Stimulated activated naive CD4-positive, alpha-beta T cell treated with Interleukin-2 at 50 U/mL for 16 hours (primary cell): ENCODE measurements at regions not wholly inside any gene's neighbourhood (a gene's known extent, or its start where the extent isn't known, plus 50 kb on each side); places are given as distances from the start of the nearest gene placed in this dataset.
A peak's percentile ranks its signal among the peaks of the same experiment; 100 is the strongest.

ENCODE experiments used
- DNase-seq: peaks from one replicate; lab custom pipeline; 2025; lab: John Stamatoyannopoulos, UW

GRCh38 chr15:38647683-38648082, 83.1 kb upstream of the RASGRP1 start:
- DNase-seq: no peak

DNA sequence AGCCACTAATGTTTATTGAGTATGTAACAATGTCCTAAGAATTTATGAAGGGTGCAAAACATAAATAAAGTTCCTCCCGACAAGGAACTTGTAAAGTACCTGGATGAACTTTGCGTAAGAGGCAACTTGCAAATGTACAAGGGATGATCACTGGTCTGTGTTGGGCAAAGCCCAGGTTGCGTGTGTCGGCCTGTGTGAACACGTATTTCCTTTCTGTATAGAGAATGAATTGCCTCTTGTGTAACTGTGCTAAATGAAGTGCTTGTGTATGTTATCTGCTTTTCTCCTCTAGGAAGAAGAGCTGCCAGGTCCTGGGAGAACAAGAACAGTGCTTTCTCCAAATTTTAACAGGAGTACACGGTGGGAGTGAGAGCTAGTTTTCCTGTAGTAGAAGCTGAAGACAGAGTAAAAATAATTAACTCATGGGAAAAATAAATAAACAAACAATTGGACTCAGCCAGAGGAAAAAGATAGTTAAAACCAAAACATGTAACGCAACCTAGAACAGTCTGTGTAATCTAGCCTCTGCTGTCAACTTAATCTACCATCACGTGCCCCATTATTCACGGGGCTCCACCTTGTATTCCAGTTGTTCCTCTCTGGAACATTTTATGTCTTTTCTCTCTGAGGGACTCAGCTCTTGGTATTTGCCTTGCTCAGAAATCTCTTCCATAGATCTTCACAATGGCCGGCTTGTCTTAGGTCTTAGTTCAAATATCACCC, 83.7 kb upstream of the RASGRP1 start:
- no peak for DNase-seq

GRCh38 chr15:38650384-38650783, 85.8 kb upstream of the RASGRP1 start:
- no peak for DNase-seq

DNA sequence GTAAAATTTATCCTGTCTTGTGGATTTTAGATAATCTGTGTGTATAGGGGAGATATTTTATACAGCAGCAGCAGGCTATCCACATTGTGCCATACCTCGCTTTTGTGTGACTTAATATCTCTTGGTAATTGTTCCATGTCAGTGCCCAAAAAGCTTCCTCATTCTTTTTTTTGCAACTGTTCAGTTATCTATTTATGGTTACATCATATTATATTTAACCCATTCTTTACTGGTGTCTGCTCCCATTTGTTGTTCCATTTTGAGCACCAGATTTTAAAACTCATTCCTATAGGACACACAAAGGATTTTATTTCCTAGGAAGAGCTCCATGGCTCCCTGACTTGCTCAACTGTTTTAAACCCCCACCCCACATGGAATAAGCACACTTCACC, 86.3 kb upstream of the RASGRP1 start:
- DNase-seq: no peak

DNA sequence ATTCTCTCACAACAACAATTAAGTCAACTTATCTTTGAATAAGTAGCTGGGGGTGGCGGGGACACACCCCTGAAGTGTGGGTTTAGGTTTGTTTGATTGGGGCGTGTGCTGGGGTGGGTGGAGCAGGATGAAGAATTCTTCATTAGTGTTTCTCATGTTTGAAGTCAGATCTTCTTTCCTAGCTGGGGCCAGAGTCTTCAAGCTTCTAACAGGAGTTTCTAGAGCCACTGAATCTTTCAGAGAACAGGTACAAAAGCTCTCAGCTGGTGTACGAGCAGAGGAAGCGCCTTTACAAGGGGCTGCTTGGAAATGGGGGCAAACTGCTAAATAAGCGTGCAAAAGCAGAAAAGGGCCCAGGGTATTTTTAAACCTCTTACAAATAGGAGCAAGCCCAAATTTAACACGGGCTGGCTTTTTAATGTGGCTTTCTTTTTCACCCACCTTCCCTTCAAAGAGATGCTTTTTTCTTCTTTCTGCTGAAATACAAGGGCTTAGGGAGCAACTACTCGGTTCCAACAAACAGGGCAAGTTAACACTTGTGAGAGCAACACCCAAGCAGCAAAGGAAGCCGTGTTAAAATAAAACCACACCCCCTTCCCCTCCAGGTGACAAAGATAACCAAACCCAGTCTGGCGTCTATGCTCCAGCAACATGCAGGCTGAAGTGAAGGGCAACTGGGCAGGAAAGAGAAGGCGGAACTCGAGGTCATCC, 86.9 kb upstream of the RASGRP1 start:
- DNase-seq: peak; percentile 30

GRCh38 chr15:38652183-38652794, 87.7 kb upstream of the RASGRP1 start:
- DNase-seq: no peak

DNA sequence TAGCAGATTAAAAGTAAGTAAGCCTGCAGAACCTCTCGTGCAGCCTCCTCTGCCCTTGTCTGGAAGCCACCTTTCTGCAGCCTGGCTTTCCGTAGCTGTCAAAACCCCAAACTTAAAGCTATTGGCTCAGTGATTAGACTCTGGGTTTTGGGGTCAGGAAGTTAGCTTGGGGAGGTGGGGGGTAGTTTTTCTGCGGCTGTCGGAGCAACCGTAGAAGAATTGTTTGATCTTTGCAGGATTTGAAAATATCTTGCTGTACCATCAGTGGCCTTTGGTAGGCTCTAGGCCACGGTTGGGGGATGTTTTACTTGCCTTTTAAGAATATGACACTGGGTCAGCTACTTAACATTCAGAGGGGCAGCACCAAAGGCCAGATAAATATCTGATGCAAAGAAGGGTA, 88.4 kb upstream of the RASGRP1 start:
- DNase-seq: peak; percentile 42

GRCh38 chr15:38658431-38658830, 93.8 kb upstream of the RASGRP1 start:
- no peak for DNase-seq

DNA sequence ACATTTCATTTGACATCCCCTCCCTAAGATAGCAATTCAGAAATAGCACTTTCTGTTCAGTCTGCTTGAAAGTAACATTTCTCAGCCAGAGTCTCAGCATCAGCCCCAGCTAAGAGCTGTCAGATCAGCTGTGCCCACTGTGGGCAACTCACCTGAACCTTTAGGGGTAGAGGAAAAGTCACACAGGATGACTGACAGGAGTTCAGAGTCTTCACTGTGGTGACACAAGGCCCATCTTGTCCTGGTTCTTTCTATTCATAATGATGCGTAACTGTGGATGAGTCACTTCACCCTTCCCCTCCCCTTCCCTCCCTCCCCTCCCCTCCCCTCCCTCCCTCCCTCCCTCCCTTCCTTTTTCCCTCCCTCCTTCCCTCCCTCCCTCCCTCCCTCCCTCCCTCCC, 96.1 kb upstream of the RASGRP1 start:
- DNase-seq: peak; percentile 12

DNA sequence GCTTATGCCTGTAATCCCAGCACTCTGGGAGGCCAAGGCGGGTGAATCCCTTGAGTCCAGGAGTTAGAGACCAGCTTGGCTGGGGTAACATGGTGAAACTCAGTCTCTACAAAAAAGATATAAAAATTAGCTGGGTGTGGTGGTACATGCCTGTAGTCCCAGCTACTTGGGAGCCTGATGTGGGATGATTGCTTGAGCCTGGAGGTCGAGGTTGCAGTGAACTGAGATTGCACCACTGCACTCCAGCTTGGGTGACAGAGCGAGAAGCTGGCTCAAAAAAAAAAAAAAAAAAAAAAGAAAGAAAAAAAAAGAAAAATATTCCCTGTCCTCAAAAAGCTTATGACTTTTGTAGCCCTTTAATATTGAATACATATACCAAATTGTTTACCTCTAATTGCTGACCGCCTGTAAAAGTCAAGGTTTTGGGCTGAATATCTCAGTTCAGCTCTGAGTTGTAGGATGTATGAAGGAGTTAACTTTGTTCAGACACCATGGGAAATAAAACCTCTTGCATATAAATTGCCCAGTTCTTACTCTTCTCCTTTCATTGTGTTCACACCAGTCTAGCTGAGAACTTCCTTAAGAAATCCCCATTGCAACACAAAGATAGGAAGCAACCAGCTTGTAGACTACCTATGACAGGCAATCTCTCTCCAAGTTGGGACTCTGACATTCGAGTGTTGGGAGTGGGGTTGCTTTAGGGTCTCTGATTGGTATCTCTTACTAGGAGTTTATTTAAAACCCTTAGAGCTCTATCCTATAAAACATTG, 97.6 kb upstream of the RASGRP1 start:
- DNase-seq: no peak

DNA sequence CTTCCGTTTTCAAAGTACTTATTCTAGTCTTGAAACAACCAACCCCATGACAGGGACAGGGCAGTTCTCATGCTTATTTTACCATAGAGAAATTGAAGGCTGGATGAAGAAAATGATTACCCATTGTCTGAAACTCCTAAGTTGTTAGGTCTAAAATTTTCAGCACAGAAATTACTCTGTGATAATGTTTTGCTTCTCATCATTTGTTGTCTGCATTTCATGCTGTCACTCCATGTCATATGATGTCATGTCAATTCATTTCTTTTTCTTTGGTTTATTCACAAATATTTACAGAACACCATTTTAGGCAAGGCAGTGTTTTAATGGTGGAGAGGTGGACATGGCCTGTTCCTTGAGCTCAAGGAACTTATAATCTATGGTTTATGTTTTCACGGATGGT, 98.2 kb upstream of the RASGRP1 start:
- DNase-seq: no peak

GRCh38 chr15:38665586-38666305, 101.1 kb upstream of the RASGRP1 start:
- DNase-seq: no peak

GRCh38 chr15:38666865-38667510, 102.4 kb upstream of the RASGRP1 start:
- no peak for DNase-seq

- no peak for DNase-seq
Measured at GRCh38 chr15:38667890-38668850, 103.6 kb upstream of the RASGRP1 start.

DNA sequence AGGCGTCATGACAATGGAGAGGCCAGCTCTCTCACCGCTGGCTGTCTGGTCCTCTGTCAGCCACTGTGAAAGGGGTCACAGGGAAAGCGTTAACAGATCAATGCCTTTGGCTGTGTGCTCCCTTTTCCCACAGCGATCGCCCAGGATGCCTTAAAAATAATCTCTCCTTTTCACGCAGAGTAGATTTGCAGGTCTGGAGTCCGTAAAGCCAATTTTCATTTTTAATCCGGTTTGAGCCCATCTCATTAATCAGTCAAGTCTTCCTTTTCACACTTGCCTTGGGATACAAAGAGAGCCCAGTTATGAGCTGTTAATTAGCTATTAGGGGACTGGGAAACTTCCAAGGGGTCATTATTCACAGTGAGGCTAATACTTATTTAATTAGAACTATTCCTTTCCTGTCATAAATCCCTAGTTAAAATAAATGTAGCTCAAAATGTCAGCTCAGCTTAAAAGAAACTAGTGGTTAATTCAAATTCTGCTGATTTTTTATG, 104.3 kb upstream of the RASGRP1 start:
- DNase-seq: no peak

DNA sequence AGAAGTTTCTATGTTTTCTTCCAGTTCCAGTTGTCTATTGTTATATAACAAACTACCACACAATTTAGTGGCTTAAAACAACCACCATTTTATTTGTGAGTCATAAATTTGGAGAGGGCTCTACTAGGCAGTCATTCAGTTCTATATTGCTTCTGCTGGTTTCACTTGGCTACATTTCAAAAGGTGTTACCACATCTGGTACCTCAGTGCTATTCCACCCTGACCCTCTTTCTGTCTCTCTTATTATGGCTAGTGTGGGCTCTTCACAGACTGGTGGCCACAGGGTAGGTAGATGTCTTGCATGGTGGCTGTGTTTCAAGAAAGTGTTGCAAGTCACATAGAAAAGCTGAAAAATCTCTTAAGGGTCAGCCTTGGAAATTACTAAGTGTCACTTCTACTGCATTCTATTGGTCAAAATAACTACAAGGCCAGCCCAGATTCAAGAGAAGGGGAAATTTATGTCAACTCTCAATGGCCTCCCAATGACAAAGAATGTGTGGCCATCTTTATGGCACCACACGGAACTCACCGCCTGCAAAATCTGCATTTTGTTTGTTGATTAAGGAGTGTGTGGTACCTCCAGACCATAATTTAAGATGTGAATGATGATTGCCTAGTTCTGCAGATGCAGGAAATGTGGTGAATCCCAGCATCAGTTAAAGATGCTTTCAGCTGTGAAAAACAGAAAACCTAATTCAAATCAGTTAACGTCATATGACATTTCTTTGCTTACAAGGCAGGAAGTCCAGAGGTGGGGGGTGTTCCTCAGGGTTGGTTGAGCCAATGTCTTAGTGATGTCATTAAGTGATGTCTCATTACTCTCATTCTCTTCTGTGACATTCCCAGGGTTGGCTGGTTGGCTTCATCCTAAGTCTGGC, 105.8 kb upstream of the RASGRP1 start:
- DNase-seq: peak; percentile 45

DNA sequence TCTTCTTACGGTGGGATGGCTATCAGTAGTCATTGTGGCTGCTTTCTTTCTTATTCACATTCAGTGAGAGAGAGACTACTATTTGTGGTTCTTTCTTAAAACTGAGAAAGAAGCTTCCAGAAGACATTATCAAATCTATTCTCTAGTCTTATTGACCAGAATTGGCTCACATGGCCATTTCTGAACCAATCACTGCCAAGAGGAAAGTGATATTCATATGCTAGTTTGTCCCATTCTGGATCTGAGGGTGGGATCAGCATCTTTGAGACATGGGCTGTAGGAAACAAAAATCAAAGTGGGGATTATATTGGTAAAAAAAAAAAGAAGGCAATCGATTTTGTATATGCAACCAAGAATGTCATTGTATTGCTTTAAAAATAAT, 106.4 kb upstream of the RASGRP1 start:
- no peak for DNase-seq

DNA sequence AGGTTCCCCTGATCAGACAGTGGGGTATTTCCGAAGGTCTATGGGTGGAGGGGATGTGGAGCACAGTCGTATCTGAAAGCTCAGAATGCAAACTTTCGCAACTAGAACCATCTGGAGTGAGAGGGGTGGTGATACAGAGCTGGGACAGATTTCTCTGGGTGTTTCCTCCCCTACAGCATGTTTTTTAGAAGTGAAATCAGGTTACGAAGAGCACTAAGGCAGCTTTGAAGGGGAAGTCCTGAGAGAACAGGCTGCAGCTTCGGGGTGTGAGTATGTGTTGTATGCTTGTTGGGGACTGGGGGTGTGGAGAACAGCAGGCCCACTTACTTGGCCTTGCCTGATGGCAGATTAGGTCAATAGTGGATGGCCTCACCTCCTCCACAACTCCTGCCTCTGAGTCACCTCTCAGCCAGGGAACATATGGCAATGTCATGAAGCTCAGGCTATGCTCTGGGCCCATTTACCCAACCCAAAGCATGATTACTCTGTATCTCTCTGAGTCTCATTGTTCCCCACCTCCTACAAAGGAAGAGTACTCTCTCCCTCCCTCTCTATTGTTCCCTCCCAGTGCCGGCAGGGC, 107.2 kb upstream of the RASGRP1 start:
- peak; percentile 40 for DNase-seq

DNA sequence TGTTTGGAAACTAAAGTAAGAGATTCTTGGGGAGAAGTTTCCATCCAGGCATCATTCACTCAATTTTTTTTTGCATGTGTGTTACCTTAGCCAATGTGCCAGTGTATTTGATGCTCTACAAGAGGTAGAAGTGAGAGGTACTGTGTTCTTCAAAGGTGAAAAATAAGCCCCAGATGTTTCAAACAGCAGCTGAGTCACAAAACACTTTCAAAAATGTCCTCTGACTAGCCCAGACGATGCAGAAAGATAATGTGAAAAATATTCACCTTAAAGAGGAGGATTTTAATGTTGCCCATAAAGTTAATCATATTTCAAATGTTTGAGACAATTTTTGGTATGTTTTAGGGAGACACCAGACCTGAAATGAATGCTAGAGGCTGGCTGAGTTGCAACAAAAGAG, 107.7 kb upstream of the RASGRP1 start:
- no peak for DNase-seq
